DMS79 treated with DMSO at 0.1 percent for 48 hours (cell line): ENCODE measurements at regions not wholly inside any gene's neighbourhood (a gene's known extent, or its start where the extent isn't known, plus 50 kb on each side); places are given as distances from the start of the nearest gene placed in this dataset.
"Not testable (repeated sequence)": the region's sequence is repeated elsewhere in the genome, so short reads cannot be mapped to it uniquely, and the experiment has no call there.

Experiments
- DNase-seq: peaks from one replicate; lab custom pipeline; 2025; lab: John Stamatoyannopoulos, UW

DNA sequence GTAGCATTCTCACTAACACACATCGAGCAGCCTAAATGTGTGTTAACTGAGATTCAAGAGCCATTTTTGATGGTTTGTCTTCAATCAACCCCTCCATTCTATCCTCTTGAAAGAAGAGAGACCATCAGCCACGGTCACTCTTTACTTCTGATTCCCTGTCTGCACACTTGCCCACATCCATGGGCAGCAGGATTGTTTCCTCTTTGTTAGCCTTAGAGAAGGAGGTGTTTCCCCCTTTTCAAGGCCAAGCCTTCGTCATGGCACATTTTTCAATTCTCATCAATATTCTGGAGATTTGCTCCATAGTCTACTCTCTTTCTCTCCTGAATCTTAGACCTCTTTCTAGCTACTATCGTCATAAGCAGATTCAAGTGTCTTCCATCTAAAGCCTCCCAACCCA is 522.4 kb upstream of the NAALADL2 start:
- no peak for DNase-seq

- DNase-seq: no peak
Measured at GRCh38 chr3:174337227-174337626, 521.9 kb upstream of the NAALADL2 start.

GRCh38 chr3:174340624-174341587 is 518.2 kb upstream of the NAALADL2 start:
- DNase-seq: no peak

DNA sequence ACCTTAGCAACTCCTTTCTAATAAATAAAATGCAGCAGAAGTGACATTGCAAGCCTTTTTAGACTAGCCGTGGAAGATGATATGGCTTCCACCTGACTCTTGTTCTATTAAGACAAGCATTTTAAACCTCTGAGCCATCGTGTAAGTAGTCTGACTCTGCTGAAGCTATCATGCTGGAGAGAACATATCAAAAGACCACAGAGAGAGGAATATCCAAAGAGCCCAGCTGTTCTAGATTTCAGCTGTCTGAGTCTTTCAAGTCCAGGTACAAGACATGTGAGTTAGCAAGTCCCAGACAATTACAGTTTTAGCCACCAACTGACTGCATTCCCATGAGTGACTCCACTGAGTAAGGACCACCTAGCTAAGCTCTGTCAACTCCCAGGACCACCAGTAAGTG is 517.0 kb upstream of the NAALADL2 start:
- DNase-seq: no peak

DNA sequence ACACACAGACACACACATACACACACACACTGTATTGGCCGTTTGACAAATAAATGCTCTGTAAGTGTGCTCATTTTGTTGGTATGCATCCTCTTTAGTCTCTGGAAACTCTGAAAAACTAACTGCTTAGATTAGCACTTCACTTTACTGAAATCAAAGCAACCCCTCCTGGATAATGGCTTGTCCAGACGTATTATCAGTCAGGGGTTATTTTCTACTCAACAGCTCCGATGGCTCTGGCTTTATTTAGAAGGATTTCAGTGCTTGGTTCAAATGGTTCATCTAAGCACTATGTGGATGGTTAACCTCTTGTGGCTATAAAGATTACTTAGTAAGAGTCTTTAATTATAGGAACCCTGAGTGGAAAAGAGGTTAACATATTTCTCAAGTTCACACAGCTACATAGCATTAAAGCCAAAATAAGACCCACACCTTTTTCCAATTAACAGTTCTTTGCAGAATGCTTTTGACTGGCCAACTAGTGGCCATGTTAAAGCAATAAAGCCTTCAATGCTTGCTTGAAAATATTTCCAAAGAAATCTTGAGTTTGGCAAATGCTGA is 516.1 kb upstream of the NAALADL2 start:
- no peak for DNase-seq

- DNase-seq: no peak
Measured at GRCh38 chr3:174346141-174346540, 513.0 kb upstream of the NAALADL2 start.

DNA sequence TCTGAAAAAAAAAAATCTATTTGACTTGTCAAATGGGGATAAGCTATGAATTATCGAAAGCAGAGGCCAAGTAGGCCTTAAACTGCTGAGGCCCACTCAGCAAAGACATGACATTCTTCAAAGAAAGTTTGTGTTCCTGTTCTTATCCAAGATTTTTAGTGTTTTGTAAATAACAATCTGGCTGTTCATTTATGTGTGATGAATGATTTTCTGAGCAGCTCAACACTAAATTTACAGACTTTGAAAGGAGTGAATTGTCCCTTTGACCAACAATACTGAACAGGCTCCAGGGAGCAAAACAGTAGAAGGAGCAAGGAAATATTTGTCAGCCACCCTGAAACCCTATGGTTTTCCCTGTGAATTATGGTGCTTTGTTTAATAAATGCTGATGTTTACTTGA is 512.6 kb upstream of the NAALADL2 start:
- no peak for DNase-seq

DNA sequence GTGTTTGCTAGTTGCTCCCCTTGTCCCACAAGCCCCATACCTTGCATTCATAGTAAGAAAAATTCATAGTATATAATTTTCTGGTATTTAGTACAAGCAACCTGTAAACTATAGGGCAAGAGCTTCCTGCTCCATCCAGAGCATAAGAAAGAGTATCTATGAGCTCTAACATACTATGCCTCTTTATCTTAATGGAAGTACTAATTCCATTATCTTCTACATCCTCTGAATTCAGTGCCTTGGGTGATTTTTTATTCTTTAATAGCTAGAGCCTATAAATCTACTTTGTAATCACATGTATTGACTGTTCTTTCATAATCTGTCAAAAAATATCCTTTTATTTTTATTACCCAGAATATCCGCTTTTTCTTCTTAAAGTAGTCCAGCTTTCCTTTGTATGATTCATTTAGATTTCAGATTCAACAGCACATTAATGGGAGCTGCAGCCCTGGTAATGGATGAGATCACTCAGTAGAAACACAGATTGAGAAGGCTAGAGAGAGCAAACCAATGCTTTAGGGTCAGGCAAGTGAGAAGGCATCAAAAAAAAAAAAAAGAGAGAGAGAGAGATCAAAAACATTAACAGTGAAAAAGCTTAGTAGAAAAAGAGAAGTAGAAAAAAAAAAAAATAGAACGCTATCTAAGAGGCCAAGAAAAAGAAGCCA is 511.5 kb upstream of the NAALADL2 start:
- DNase-seq: no peak

DNA sequence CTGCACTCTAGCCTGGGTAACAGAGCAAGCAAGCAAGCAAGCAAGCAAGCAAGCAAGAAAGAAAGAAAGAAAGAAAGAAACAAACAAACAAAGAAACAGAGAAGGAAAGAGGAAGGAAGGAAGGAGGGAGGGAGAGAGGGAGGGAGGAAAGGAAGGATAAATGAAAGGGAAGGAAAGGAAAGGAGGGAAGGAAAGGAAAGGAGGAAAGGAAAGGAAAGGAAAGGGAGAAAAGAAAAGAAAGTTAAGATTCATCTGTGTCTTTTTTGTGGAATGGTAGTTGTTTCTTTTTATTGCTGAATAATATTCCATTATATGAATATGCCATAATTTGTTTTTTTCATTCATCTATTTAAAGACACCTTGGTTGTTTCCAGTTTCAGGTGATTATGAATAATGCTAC is 506.9 kb upstream of the NAALADL2 start:
- DNase-seq: no peak

DNA sequence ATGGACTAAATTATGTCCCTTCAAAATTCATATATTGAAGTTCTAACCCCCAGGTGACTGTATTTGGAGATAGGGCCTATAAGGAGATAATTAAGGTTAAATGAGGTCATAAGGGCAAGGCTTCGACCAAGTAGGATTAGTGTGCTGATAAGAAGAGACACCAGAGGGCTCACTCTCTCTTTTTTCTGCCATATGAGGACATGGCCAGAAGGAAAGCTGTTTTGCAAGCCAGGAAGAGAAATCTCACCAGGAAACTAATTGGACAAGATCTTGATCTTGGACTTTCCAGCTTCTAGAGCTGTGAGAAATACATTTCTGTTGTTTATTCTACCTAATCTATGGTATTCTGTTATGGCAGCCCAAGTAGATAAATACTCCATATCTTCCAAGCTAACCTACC is 503.6 kb upstream of the NAALADL2 start:
- no peak for DNase-seq

GRCh38 chr3:174356596-174356995 is 502.5 kb upstream of the NAALADL2 start:
- no peak for DNase-seq

DNA sequence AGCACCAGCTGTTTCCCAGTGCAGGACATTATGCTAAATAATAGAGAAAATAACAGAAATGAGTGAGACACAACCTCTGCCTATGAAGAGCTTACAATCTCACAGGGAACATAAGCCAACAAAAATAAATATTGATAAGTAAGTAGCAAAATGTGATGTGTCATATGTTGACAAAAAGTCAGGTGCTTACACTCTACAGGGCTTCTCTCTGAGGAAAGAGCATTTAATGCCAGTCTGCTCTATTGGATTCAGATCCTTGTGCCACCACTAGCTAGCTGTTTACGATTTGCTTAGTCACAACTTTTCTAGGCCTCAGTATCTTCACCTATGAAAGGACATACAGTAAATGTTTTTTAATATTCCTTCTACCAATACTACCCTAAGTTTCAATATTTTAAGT is 500.9 kb upstream of the NAALADL2 start:
- DNase-seq: no peak

DNA sequence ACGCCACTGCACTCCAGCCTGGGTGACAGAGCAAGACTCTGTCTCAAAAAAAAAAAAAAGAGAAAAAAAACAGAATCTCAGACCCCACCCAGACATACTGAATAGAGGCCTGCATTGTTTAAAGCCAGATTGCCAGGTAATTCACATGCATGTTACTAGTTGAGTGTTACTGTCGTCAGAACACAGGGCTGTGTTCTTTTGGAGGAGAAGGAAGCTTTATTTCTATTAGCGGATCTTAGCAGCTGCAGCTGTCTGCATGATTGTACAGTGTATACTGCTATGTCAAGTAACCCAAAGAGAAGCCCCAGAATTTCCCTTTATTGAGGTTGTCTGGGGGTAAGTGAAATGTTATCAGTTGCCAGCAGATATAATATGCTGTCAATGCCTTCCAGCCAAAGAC is 496.6 kb upstream of the NAALADL2 start:
- DNase-seq: no peak

DNA sequence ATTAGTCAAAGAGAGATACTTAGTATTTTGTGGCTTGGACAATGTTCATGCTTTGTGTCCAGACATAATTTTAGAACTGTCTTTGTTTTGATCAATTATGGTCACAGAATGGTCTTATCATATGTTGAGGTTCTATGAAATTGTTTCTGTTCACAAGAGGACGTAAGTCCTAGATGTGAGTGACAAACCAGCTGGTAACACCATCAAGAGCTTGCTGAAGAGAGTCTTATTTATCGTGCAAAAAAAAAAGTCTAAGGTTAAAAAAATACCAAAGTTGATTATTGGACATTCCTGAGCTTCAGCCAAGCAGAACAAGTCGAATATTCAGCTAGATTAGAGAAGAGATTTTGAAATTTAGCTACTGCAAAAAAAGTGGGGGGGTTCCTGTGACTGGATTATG is 495.9 kb upstream of the NAALADL2 start:
- DNase-seq: no peak

DNA sequence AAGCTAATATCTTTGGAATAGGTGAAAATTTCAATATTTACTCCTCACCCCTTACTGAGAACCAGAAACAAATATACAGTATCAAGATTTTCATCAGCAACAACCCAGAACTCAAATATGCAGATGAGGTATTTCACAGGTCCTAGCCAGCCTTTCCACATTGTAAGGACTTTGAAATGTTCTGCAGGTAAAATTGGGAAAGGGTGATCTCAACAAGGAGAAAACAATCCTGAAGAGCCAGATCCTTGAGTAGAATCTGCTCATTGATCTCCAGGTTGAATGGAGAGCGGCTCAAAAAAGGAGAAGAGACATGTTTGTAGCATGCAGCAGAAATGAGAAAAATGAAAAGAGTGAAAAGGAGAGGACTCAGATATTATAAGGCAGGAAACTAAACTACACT is 493.3 kb upstream of the NAALADL2 start:
- DNase-seq: no peak

- DNase-seq: not testable (repeated sequence)
Measured at GRCh38 chr3:174366904-174367303, 492.2 kb upstream of the NAALADL2 start.

- DNase-seq: no peak
Measured at GRCh38 chr3:174376346-174376745, 482.8 kb upstream of the NAALADL2 start.

GRCh38 chr3:174377096-174377495 is 482.0 kb upstream of the NAALADL2 start:
- no peak for DNase-seq

GRCh38 chr3:174377684-174378083 is 481.4 kb upstream of the NAALADL2 start:
- DNase-seq: no peak

- no peak for DNase-seq
Measured at GRCh38 chr3:174382878-174383277, 476.3 kb upstream of the NAALADL2 start.

DNA sequence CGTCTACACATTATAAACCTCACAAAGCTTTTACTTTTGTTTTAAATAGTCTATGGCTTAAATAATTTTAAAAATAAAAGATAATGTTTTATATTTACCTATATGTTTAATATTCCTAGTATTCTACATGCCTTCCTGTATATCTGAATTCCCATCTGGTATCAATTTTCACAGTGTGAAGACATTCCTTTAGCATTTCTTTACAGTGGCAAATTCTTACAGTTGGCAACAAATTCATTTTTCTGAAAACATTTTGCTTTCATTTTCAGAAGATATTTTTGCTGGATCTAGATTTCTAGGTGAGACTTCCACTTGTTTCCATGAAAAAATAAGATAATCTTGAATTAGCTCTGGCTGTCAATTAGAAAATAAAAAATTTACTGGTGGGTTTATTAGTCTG is 471.4 kb upstream of the NAALADL2 start:
- DNase-seq: no peak

DNA sequence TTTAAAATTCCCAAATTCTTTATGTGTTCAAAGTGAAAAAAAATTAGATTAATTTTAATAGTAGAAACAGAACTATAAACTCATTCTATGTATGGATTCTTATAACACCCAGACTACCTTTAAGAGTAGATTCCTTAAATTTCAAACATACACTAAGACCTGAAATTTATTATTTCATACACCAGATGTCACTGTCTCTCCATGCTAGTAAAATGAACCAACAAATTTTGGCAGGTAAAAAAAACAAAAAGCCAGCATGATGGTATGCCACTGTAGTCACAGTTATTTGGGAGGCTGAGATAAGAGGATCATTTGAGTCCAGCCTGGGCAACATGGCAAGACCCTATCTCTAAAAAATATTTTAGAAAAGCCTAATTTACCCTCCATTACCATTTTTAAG is 461.3 kb upstream of the NAALADL2 start:
- no peak for DNase-seq

DNA sequence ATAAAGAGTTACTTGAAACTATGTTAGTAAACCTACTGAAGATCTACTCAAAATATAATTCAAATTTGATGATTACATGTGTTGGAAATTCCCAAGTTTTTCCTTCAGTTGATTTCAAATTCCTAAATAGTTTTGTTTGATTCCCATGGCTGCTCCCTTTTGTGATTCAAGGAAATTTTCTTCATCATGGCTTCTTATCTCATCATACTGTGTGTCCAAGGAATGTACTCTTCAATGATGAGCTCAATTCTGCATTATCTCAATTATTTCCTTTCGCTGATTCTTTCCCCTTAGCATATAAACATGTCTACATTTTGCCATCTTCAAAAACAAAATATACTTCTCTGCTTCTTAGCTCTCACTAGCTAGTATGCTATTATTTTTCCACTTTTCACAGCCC is 460.4 kb upstream of the NAALADL2 start:
- DNase-seq: no peak
